Lower leg skin (tissue), 3 donors: ENCODE measurements at regions not wholly inside any gene's neighbourhood (a gene's known extent, or its start where the extent isn't known, plus 50 kb on each side); places are given as distances from the start of the nearest gene placed in this dataset.

Source experiments
- POLR2A ChIP-seq, 2 donors: fragments of 450-650 bp; IDR thresholded peaks; one replicate each; pipeline ENCODE4 v1.6.1; 2016 to 2017; ENCODE audit warnings: antibody characterized with exemption in 2 of 2, mild to moderate bottlenecking in 1 of 2, moderate library complexity in 1 of 2
- TF ChIP-seq, protein P1 (sequence below), 3 donors: fragments of 450-650 bp; IDR thresholded peaks; one replicate each; pipeline ENCODE4 v1.5.1; 2016; ENCODE audit warnings: antibody characterized with exemption in 3 of 3, mild to moderate bottlenecking in 3 of 3, moderate library complexity in 2 of 3

DNA sequence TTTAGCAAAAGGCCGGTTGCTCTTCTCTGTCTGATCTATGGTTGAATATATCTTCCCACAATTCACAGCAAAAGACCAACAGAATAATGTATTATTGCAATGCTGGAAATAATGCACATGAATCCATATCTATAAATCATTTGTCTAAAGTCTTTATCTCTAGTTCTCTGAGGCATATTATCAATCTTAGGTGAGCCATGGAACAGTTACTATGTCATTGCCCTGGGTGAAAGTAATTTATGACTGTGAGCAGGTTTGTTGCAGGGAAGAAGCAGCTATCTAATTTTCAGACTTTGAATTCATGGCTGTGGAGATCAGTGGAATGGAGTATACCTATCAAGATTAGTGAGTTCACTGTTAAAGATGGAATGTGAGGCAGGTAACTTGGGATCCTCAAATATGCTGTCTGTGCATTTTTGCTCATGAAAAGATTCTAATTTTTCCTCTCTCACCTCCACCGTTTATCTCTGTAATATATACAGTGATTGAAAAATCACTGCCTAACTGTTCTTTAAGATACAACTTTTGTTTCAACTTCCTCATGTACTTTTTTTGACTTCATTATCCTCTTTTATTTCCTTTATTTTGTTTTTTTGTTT, 256.8 kb upstream of the ARSJ start:
- TF ChIP-seq, protein P1, sequence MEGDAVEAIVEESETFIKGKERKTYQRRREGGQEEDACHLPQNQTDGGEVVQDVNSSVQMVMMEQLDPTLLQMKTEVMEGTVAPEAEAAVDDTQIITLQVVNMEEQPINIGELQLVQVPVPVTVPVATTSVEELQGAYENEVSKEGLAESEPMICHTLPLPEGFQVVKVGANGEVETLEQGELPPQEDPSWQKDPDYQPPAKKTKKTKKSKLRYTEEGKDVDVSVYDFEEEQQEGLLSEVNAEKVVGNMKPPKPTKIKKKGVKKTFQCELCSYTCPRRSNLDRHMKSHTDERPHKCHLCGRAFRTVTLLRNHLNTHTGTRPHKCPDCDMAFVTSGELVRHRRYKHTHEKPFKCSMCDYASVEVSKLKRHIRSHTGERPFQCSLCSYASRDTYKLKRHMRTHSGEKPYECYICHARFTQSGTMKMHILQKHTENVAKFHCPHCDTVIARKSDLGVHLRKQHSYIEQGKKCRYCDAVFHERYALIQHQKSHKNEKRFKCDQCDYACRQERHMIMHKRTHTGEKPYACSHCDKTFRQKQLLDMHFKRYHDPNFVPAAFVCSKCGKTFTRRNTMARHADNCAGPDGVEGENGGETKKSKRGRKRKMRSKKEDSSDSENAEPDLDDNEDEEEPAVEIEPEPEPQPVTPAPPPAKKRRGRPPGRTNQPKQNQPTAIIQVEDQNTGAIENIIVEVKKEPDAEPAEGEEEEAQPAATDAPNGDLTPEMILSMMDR (IDR thresholded peaks at IDR 0.05) = no peak
- no peak for TF ChIP-seq POLR2A (IDR thresholded peaks at IDR 0.05)
